Astrocyte (in vitro differentiated cells and primary cell): ENCODE measurements at regions not wholly inside any gene's neighbourhood (a gene's known extent, or its start where the extent isn't known, plus 50 kb on each side); places are given as distances from the start of the nearest gene placed in this dataset.

Source experiments
- EZH2 ChIP-seq: IDR thresholded peaks from 2 replicates; pipeline ENCODE4 v1.6.1; 2012; ENCODE audit warnings: mild to moderate bottlenecking, low read length, inconsistent platforms; ENCODE audit not compliant: insufficient read depth
- TF ChIP-seq, protein P1 (sequence below): IDR thresholded peaks from 2 replicates; pipeline ENCODE4 v1.5.1; 2011; ENCODE audit warnings: low read depth, mild to moderate bottlenecking, inconsistent platforms, low read length, moderate library complexity; ENCODE audit not compliant: insufficient read depth

DNA sequence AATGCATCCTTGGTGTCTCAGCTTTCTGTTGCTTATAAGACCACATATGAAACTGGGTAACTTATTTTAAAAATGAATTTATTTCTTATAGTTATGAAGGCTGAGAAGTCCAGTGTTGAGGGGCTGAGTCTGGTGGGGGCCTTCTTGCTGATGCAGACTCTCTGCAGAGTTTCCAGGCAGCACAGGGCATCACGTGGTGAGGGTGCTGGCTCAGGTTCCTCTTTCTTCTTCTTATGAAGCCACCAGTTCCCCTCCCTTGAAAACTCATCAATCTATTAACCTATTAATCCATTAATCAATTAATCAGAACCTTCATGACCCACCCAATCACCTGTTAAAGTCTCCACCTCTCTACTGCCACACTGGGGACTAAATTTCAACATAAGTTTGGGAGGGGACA lies 595.6 kb upstream of the NRP1 start:
- TF ChIP-seq, protein P1, sequence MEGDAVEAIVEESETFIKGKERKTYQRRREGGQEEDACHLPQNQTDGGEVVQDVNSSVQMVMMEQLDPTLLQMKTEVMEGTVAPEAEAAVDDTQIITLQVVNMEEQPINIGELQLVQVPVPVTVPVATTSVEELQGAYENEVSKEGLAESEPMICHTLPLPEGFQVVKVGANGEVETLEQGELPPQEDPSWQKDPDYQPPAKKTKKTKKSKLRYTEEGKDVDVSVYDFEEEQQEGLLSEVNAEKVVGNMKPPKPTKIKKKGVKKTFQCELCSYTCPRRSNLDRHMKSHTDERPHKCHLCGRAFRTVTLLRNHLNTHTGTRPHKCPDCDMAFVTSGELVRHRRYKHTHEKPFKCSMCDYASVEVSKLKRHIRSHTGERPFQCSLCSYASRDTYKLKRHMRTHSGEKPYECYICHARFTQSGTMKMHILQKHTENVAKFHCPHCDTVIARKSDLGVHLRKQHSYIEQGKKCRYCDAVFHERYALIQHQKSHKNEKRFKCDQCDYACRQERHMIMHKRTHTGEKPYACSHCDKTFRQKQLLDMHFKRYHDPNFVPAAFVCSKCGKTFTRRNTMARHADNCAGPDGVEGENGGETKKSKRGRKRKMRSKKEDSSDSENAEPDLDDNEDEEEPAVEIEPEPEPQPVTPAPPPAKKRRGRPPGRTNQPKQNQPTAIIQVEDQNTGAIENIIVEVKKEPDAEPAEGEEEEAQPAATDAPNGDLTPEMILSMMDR, result no peak
- no peak for TF ChIP-seq EZH2
